Breast epithelium (tissue), 3 donors: ENCODE measurements at regions not wholly inside any gene's neighbourhood (a gene's known extent, or its start where the extent isn't known, plus 50 kb on each side); places are given as distances from the start of the nearest gene placed in this dataset.

Experiments
- CTCF ChIP-seq, 3 donors: fragments of 450-650 bp; IDR thresholded peaks; one replicate each; pipeline ENCODE4 v1.5.1; 2016 to 2017; ENCODE audit warnings: antibody characterized with exemption in 3 of 3, mild to moderate bottlenecking in 3 of 3, moderate library complexity in 3 of 3
- POLR2A ChIP-seq: fragments of 450-650 bp; IDR thresholded peaks from one replicate; pipeline ENCODE4 v1.6.1; 2016; ENCODE audit warnings: antibody characterized with exemption, mild to moderate bottlenecking, moderate library complexity

- TF ChIP-seq CTCF (IDR thresholded peaks at IDR 0.05) (no peak), POLR2A (no peak)
These were observed 458.7 kb downstream of the ZNF536 start for GRCh38 chr19:30830875-30831274.
